HL-60 (cell line): ENCODE measurements at regions not wholly inside any gene's neighbourhood (a gene's known extent, or its start where the extent isn't known, plus 50 kb on each side); places are given as distances from the start of the nearest gene placed in this dataset.

Source experiments
- POLR2AphosphoS5 ChIP-seq: IDR thresholded peaks from 2 replicates; pipeline ENCODE4 v1.6.1; 2012; ENCODE audit warnings: low read depth
- SPI1 ChIP-seq: IDR thresholded peaks from 2 replicates; pipeline ENCODE4 v1.6.1; 2012; ENCODE audit warnings: low read depth, mild to moderate bottlenecking, borderline replicate concordance
- TF ChIP-seq, protein P1 (sequence below): IDR thresholded peaks from one replicate; pipeline ENCODE4 v1.5.1; 2011; ENCODE audit warnings: low read length, control low read depth, inconsistent platforms; ENCODE audit not compliant: insufficient read depth

- TF ChIP-seq, protein P1, sequence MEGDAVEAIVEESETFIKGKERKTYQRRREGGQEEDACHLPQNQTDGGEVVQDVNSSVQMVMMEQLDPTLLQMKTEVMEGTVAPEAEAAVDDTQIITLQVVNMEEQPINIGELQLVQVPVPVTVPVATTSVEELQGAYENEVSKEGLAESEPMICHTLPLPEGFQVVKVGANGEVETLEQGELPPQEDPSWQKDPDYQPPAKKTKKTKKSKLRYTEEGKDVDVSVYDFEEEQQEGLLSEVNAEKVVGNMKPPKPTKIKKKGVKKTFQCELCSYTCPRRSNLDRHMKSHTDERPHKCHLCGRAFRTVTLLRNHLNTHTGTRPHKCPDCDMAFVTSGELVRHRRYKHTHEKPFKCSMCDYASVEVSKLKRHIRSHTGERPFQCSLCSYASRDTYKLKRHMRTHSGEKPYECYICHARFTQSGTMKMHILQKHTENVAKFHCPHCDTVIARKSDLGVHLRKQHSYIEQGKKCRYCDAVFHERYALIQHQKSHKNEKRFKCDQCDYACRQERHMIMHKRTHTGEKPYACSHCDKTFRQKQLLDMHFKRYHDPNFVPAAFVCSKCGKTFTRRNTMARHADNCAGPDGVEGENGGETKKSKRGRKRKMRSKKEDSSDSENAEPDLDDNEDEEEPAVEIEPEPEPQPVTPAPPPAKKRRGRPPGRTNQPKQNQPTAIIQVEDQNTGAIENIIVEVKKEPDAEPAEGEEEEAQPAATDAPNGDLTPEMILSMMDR, result no peak
- TF ChIP-seq POLR2AphosphoS5, result no peak
- TF ChIP-seq SPI1, result no peak
These were observed 127.5 kb downstream of the PAPOLA start for GRCh38 chr14:96629558-96630222.
